ENCODE measurements at regions not wholly inside any gene's neighbourhood (a gene's known extent, or its start where the extent isn't known, plus 50 kb on each side); places are given as distances from the start of the nearest gene placed in this dataset.

DNA sequence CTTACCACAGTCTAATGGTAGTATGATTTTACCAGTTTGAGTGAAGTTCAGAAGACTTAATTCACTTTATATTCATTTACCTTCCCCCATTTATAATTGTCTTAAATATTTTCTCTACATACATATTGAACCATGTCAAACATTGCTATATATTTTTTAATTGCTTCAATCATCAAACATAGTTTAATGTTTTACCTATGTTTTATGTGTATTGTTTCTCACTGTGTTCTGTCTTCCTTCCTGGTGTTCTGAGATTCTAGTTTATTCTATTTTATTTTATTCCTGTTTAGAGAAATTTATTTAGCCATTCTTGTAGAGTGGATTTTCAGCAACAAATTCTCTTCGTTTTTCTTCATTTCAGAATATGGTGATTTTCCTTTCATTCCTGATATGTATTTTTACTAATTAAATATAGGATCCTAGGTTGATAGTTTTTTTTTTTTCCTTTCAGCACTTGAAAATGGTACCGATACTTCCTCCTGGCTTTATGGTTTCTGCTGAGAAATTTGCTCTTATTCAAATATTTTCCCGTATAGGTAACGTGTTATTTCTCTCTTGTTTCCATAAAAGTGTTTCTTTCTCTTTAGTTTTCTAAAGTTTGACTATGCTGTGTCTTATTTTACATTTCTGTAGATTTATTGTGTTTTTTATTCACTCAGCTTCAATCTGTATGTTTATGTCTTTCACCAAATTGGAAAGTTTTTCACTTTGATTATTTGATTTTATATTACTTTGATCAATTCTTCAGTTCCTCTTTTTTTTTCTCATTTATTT lies 201.8 kb upstream of the AGR3 start:
- Histone ChIP-seq H3F3A (ENCODE audit: insufficient read depth) (no peaks in the 10 kb centered on the region), H3K36me3 (ENCODE audit: low read depth) (no peaks in the 10 kb centered on the region), H3K9me2 (ENCODE audit: insufficient read depth) (no peaks in the 10 kb centered on the region), H4K20me1 (ENCODE audit: insufficient read depth) (no peaks in the 10 kb centered on the region), H3K27ac (no peak overlapping the region), H3K27me3 (replicated peaks; ENCODE audit: insufficient read depth) (no peaks in the 10 kb centered on the region; the same call in 1 of the 2 replicates), H3K4me1 (ENCODE audit: insufficient read depth) (no peaks in the 10 kb centered on the region), H3K9ac (no peak overlapping the region), H3K79me2 (ENCODE audit: insufficient read depth) (no peaks in the 10 kb centered on the region), H3K4me3 (no peak overlapping the region), H2AFZ (no peak overlapping the region), H3K9me3 (ENCODE audit: low read depth) (no peaks in the 10 kb centered on the region), H3K4me2 (ENCODE audit: unreplicated experiment) (no peak overlapping the region)
- WGBS, 2 experiments (ENCODE audit: low coverage in 1 of 2, low lambda C conversion rate in 2 of 2, missing lambda C conversion rate in 2 of 2), result 91 to 95% methylated on average over 4 of the region's 4 CpGs
- DNase-seq, result no peak
- TF ChIP-seq EZH2phosphoT487 (IDR thresholded peaks at IDR 0.05; ENCODE audit: insufficient read depth, low read depth) (no peak), EZH2 (IDR thresholded peaks at IDR 0.05; ENCODE audit: insufficient read depth, poor library complexity, severe bottlenecking) (no peak)
- in situ Hi-C loops (cut with MboI), result no loop called here

DNA sequence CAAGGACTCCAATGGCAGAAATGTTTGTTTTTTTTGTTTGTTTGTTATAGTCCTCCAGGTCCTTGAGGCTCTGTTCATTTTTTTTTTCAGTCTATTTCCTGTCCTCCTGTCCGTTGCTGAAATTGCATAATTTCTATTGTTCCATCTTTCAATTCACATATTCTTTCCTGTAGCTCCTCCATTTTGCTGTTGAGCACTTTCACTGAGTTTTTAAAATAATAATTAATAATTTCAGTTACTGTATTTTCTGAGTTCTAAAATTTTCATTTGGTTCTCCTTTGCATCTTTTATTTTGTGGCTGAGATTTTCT lies 202.3 kb upstream of the AGR3 start:
- H3K4me3 ChIP-seq, result no peak overlapping the region
- DNase-seq, result no peak
- 91 to 96% methylated on average over 1 of the region's 1 CpG for WGBS, 2 experiments (ENCODE audit: low coverage in 1 of 2, low lambda C conversion rate in 2 of 2, missing lambda C conversion rate in 2 of 2)
- H3K27me3 ChIP-seq (replicated peaks; ENCODE audit: insufficient read depth), result no peaks in the 10 kb centered on the region; the same call in 1 of the 2 replicates
- no peaks in the 10 kb centered on the region for H3K9me3 ChIP-seq (ENCODE audit: low read depth)
- H4K20me1 ChIP-seq (ENCODE audit: insufficient read depth), result no peaks in the 10 kb centered on the region
- H3K9me2 ChIP-seq (ENCODE audit: insufficient read depth), result no peaks in the 10 kb centered on the region
- no peaks in the 10 kb centered on the region for H3K4me1 ChIP-seq (ENCODE audit: insufficient read depth)
- no peak overlapping the region for H3K9ac ChIP-seq
- TF ChIP-seq EZH2 (IDR thresholded peaks at IDR 0.05; ENCODE audit: insufficient read depth, poor library complexity, severe bottlenecking) (no peak), EZH2phosphoT487 (IDR thresholded peaks at IDR 0.05; ENCODE audit: insufficient read depth, low read depth) (no peak)
- H3K4me2 ChIP-seq (ENCODE audit: unreplicated experiment), result no peak overlapping the region
- H3K36me3 ChIP-seq (ENCODE audit: low read depth), result no peaks in the 10 kb centered on the region
- no peak overlapping the region for H2AFZ ChIP-seq
- H3F3A ChIP-seq (ENCODE audit: insufficient read depth), result no peaks in the 10 kb centered on the region
- in situ Hi-C loops (cut with MboI), result no loop called here
- no peak overlapping the region for H3K27ac ChIP-seq
- no peaks in the 10 kb centered on the region for H3K79me2 ChIP-seq (ENCODE audit: insufficient read depth)

DNA sequence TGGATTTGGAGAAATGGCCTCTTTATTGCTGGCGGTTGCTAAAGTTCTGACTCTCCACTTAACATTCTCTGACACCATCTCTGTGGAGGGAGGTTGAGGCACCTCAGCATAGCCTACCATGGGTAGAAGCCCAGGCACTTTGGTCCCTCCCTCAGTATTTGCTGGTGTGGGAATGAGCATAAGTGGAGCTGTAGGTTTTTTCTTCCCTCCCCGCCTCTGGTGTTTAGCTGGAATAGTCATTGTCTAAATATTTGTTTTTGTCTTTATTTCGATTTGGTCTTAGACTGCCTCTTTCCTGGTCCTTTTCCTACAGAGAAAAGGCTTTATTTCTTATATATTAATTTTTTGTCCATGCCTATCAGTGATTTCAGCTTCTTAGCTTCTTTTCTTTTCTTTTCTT lies 203.4 kb upstream of the AGR3 start:
- no peaks in the 10 kb centered on the region for H3K79me2 ChIP-seq (ENCODE audit: insufficient read depth)
- H2AFZ ChIP-seq, result no peak overlapping the region
- no peaks in the 10 kb centered on the region for H4K20me1 ChIP-seq (ENCODE audit: insufficient read depth)
- no peak overlapping the region for H3K9ac ChIP-seq
- TF ChIP-seq EZH2phosphoT487 (IDR thresholded peaks at IDR 0.05; ENCODE audit: insufficient read depth, low read depth) (no peak), EZH2 (IDR thresholded peaks at IDR 0.05; ENCODE audit: insufficient read depth, poor library complexity, severe bottlenecking) (no peak)
- 79 to 90% methylated on average over 3 of the region's 3 CpGs for WGBS, 2 experiments (ENCODE audit: low coverage in 1 of 2, low lambda C conversion rate in 2 of 2, missing lambda C conversion rate in 2 of 2)
- H3K27ac ChIP-seq, result no peak overlapping the region
- H3K4me3 ChIP-seq, result no peak overlapping the region
- H3K27me3 ChIP-seq (replicated peaks; ENCODE audit: insufficient read depth), result no peaks in the 10 kb centered on the region; the same call in 1 of the 2 replicates
- no peak for DNase-seq
- no peaks in the 10 kb centered on the region for H3K36me3 ChIP-seq (ENCODE audit: low read depth)
- no peaks in the 10 kb centered on the region for H3K4me1 ChIP-seq (ENCODE audit: insufficient read depth)
- no peak overlapping the region for H3K4me2 ChIP-seq (ENCODE audit: unreplicated experiment)
- H3K9me3 ChIP-seq (ENCODE audit: low read depth), result no peaks in the 10 kb centered on the region
- H3K9me2 ChIP-seq (ENCODE audit: insufficient read depth), result no peaks in the 10 kb centered on the region
- in situ Hi-C loops (cut with MboI), result no loop called here
- no peaks in the 10 kb centered on the region for H3F3A ChIP-seq (ENCODE audit: insufficient read depth)

DNA sequence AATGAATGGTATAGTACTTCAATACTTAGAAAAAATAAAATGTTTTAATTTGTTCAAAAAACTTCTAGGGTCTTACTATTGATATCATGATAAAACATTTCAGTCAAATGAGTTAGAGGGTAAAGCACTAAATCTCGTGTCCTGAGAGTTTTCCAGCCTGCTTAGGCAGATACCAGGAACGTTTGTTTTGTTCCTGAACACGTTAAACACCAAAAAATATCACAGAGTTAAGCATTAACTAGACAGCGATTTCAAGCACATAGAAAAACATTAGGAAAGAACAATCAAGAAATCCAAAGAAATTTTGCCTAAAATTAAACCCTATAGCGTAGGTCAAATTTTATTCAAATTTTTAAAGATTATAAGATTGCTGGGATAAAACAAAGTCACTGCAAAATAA lies 204.6 kb upstream of the AGR3 start:
- no peak overlapping the region for H2AFZ ChIP-seq
- peaks cover 6% of the 10 kb centered on the region; the same call in 1 of the 2 replicates for H3F3A ChIP-seq (ENCODE audit: insufficient read depth)
- no peak for DNase-seq
- H4K20me1 ChIP-seq (ENCODE audit: insufficient read depth), result no peaks in the 10 kb centered on the region
- no peak overlapping the region for H3K4me2 ChIP-seq (ENCODE audit: unreplicated experiment)
- H3K9me2 ChIP-seq (ENCODE audit: insufficient read depth), result no peaks in the 10 kb centered on the region
- H3K79me2 ChIP-seq (ENCODE audit: insufficient read depth), result no peaks in the 10 kb centered on the region
- H3K27me3 ChIP-seq (replicated peaks; ENCODE audit: insufficient read depth), result no peaks in the 10 kb centered on the region; the same call in 1 of the 2 replicates
- in situ Hi-C loops (cut with MboI), result no loop called here
- TF ChIP-seq EZH2phosphoT487 (IDR thresholded peaks at IDR 0.05; ENCODE audit: insufficient read depth, low read depth) (no peak), EZH2 (IDR thresholded peaks at IDR 0.05; ENCODE audit: insufficient read depth, poor library complexity, severe bottlenecking) (no peak)
- no peaks in the 10 kb centered on the region for H3K9me3 ChIP-seq (ENCODE audit: low read depth)
- WGBS, 2 experiments (ENCODE audit: low coverage in 1 of 2, low lambda C conversion rate in 2 of 2, missing lambda C conversion rate in 2 of 2), result 72 to 74% methylated on average over 5 of the region's 5 CpGs
- no peaks in the 10 kb centered on the region for H3K36me3 ChIP-seq (ENCODE audit: low read depth)
- no peak overlapping the region for H3K4me3 ChIP-seq
- H3K9ac ChIP-seq, result no peak overlapping the region
- no peak overlapping the region for H3K27ac ChIP-seq
- H3K4me1 ChIP-seq (ENCODE audit: insufficient read depth), result peaks cover 6% of the 10 kb centered on the region
